ENCODE measurements at regions not wholly inside any gene's neighbourhood (a gene's known extent, or its start where the extent isn't known, plus 50 kb on each side); places are given as distances from the start of the nearest gene placed in this dataset.

DNA sequence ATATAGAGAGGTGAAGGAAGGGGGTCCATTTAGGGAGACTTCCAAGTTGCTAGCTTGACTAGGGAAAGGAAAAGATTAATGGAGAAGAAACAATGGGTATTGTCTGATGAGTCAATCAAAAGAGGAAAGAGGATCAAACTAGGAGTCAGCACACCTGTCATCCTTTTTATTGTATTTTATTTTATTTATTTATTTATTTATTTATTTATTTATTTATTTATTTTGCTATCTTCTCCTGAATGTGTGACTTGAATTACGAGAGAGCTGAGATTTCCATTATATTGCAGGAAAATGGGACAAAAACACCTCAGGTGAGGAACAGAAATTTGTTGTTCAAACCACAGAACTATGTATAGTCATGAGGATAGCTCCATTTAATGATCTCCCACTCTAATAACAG, 58.9 kb downstream of the NUDT11 start:
- no peaks in the 10 kb centered on the region for H3K9me1 ChIP-seq (ENCODE audit: insufficient read depth, low read length)
- no peak overlapping the region for H2AK9ac ChIP-seq (replicated peaks; ENCODE audit: low read depth, low read length, poor library complexity)
- H2BK120ac ChIP-seq (ENCODE audit: low read depth, low read length) = no peak overlapping the region
- H3K4ac ChIP-seq (ENCODE audit: low read depth, low read length) = no peak overlapping the region
- H3K14ac ChIP-seq (replicated peaks; ENCODE audit: low read depth, low read length) = no peak overlapping the region
- H3K27ac ChIP-seq (ENCODE audit: insufficient read depth, low read length) = no peak overlapping the region
- H2BK5ac ChIP-seq (ENCODE audit: low read depth, low read length, poor library complexity, severe bottlenecking) = no peak overlapping the region
- intact Hi-C loops (cut with micrococcal nuclease) = no loop called here
- no peak overlapping the region for H3K56ac ChIP-seq (ENCODE audit: extremely low read depth, insufficient read depth, low read length)
- no peak overlapping the region for H3K9ac ChIP-seq (ENCODE audit: low read depth, low read length)
- CTCF ChIA-PET = no interaction called here
- H3K4me2 ChIP-seq (ENCODE audit: low read depth, low read length) = no peak overlapping the region
- H3K36me3 ChIP-seq (ENCODE audit: control insufficient read depth, insufficient read depth, low read length) = no peaks in the 10 kb centered on the region
- no peak overlapping the region for H3K4me3 ChIP-seq (ENCODE audit: insufficient read depth, low read depth, low read length)
- no peak for DNase-seq
- H2AK5ac ChIP-seq (ENCODE audit: low read depth, low read length) = no peak overlapping the region
- dilution Hi-C loops (cut with HindIII; ENCODE audit: low sequenced_read_pairs, unreplicated experiment) = no loop called here
- no CpG with 5 or more reads among the region's 1 CpG for WGBS, 2 experiments (ENCODE audit: extremely low coverage in 2 of 2, insufficient read length in 1 of 2)
- H2AFZ ChIP-seq (replicated peaks; ENCODE audit: low read length, poor library complexity) = no peak overlapping the region
- no peak overlapping the region for H4K91ac ChIP-seq (ENCODE audit: insufficient read depth, low read depth, low read length)
- no peak overlapping the region for H2BK20ac ChIP-seq (ENCODE audit: low read depth, low read length)
- no peaks in the 10 kb centered on the region for H3K4me1 ChIP-seq (ENCODE audit: control insufficient read depth, insufficient read depth, low read length)
- ATAC-seq (ENCODE audit: low read depth) = no peak
- H3K9me3 ChIP-seq (ENCODE audit: control insufficient read depth, insufficient read depth, low read length) = no peaks in the 10 kb centered on the region
- H2BK15ac ChIP-seq (ENCODE audit: low read depth, low read length) = no peak overlapping the region
- no peak overlapping the region for H4K8ac ChIP-seq (ENCODE audit: low read depth in 2 of 2, low read length in 2 of 2)
- H3K18ac ChIP-seq (ENCODE audit: low read depth, low read length) = no peak overlapping the region
- H3K79me1 ChIP-seq (ENCODE audit: low read depth in 1 of 2, low read length in 2 of 2) = no peaks in the 10 kb centered on the region
- no peak for TF ChIP-seq RAD21 (IDR thresholded peaks at IDR 0.05; ENCODE audit: low read length)
- TF ChIP-seq, protein P1, sequence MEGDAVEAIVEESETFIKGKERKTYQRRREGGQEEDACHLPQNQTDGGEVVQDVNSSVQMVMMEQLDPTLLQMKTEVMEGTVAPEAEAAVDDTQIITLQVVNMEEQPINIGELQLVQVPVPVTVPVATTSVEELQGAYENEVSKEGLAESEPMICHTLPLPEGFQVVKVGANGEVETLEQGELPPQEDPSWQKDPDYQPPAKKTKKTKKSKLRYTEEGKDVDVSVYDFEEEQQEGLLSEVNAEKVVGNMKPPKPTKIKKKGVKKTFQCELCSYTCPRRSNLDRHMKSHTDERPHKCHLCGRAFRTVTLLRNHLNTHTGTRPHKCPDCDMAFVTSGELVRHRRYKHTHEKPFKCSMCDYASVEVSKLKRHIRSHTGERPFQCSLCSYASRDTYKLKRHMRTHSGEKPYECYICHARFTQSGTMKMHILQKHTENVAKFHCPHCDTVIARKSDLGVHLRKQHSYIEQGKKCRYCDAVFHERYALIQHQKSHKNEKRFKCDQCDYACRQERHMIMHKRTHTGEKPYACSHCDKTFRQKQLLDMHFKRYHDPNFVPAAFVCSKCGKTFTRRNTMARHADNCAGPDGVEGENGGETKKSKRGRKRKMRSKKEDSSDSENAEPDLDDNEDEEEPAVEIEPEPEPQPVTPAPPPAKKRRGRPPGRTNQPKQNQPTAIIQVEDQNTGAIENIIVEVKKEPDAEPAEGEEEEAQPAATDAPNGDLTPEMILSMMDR (conservative IDR thresholded peaks at IDR 0.05; ENCODE audit: low read depth, low read length) = no peak
- no peak for TF ChIP-seq MAFK (IDR thresholded peaks at IDR 0.05; ENCODE audit: low read depth, low read length)
- no peak for TF ChIP-seq NFE2L2 (IDR thresholded peaks at IDR 0.05; ENCODE audit: low read depth, low read length)
- TF ChIP-seq RFX5 (IDR thresholded peaks at IDR 0.05; ENCODE audit: low read depth, low read length) = no peak
- no peak for TF ChIP-seq FOS (IDR thresholded peaks at IDR 0.05; ENCODE audit: low read depth, low read length)
- TF ChIP-seq, protein P2, sequence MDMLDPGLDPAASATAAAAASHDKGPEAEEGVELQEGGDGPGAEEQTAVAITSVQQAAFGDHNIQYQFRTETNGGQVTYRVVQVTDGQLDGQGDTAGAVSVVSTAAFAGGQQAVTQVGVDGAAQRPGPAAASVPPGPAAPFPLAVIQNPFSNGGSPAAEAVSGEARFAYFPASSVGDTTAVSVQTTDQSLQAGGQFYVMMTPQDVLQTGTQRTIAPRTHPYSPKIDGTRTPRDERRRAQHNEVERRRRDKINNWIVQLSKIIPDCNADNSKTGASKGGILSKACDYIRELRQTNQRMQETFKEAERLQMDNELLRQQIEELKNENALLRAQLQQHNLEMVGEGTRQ (IDR thresholded peaks at IDR 0.05; ENCODE audit: low read depth, low read length) = no peak
- TF ChIP-seq, protein P3, sequence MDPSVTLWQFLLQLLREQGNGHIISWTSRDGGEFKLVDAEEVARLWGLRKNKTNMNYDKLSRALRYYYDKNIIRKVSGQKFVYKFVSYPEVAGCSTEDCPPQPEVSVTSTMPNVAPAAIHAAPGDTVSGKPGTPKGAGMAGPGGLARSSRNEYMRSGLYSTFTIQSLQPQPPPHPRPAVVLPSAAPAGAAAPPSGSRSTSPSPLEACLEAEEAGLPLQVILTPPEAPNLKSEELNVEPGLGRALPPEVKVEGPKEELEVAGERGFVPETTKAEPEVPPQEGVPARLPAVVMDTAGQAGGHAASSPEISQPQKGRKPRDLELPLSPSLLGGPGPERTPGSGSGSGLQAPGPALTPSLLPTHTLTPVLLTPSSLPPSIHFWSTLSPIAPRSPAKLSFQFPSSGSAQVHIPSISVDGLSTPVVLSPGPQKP (IDR thresholded peaks at IDR 0.05; ENCODE audit: borderline replicate concordance, low read depth, low read length) = no peak
- no peak for TF ChIP-seq SMC3 (IDR thresholded peaks at IDR 0.05; ENCODE audit: low read depth, low read length)
- TF ChIP-seq MAZ (IDR thresholded peaks at IDR 0.05; ENCODE audit: borderline replicate concordance, low read depth, low read length) = no peak
- no TSS peak for BruUV-seq (replicated peaks)
- H4K20me1 ChIP-seq (ENCODE audit: insufficient read depth, low read length) = no peaks in the 10 kb centered on the region
- 0 out of 2 replicates have a peak, but pooled peaks cover 1% of the 10 kb centered on the region for H3K27me3 ChIP-seq (ENCODE audit: control insufficient read depth, insufficient read depth, low read length)
- H4K5ac ChIP-seq (ENCODE audit: low read depth, low read length) = no peak overlapping the region
- in situ Hi-C loops (cut with MboI; ENCODE audit: low sequenced_read_pairs) = no loop called here
- no peak overlapping the region for H3K23ac ChIP-seq (ENCODE audit: low read depth, low read length)
- POLR2A ChIA-PET (ENCODE audit: unreplicated experiment) = no interaction called here
